Endothelial cell (in vitro differentiated cells): ENCODE measurements at regions not wholly inside any gene's neighbourhood (a gene's known extent, or its start where the extent isn't known, plus 50 kb on each side); places are given as distances from the start of the nearest gene placed in this dataset.

ENCODE experiments used
- DNase-seq: peaks from one replicate; pipeline ENCODE4 v3.0.0; 2021; ENCODE audit warnings: low spot score
- H3K27ac Mint-ChIP-seq: one replicate; pipeline ENCODE4 v1.8.0; 2021; ENCODE audit warnings: mixed read lengths, inconsistent platforms; ENCODE audit not compliant: unreplicated experiment
- H3K27me3 Mint-ChIP-seq: one replicate; pipeline ENCODE4 v1.8.0; 2021; ENCODE audit warnings: mild to moderate bottlenecking, moderate library complexity, mixed read lengths, inconsistent platforms; ENCODE audit not compliant: unreplicated experiment
- H3K36me3 Mint-ChIP-seq: one replicate; pipeline ENCODE4 v1.8.0; 2021; ENCODE audit warnings: mild to moderate bottlenecking, low read depth, mixed read lengths, inconsistent platforms; ENCODE audit not compliant: unreplicated experiment
- H3K4me1 Mint-ChIP-seq: one replicate; pipeline ENCODE4 v1.8.0; 2021; ENCODE audit warnings: mild to moderate bottlenecking, mixed read lengths, inconsistent platforms; ENCODE audit not compliant: unreplicated experiment
- H3K4me3 Mint-ChIP-seq: one replicate; pipeline ENCODE4 v1.8.0; 2021; ENCODE audit warnings: mild to moderate bottlenecking, mixed read lengths, inconsistent platforms; ENCODE audit not compliant: unreplicated experiment
- H3K9me3 Mint-ChIP-seq: one replicate; pipeline ENCODE4 v1.8.0; 2021; ENCODE audit warnings: mixed read lengths, inconsistent platforms; ENCODE audit not compliant: unreplicated experiment
- TF ChIP-seq, protein P1 (sequence below): fragments of 200-600 bp; sonication (generic); IDR thresholded peaks from one replicate; pipeline ENCODE4 v1.5.0; 2021; ENCODE audit warnings: antibody characterized with exemption; ENCODE audit not compliant: unreplicated experiment

- Mint-ChIP-seq H3K27ac (no peak overlapping the region), H3K4me1 (no peaks in the 10 kb centered on the region), H3K9me3 (peaks cover 11% of the 10 kb centered on the region), H3K27me3 (no peaks in the 10 kb centered on the region), H3K4me3 (no peak overlapping the region), H3K36me3 (no peaks in the 10 kb centered on the region)
- no peak for DNase-seq
- TF ChIP-seq, protein P1, sequence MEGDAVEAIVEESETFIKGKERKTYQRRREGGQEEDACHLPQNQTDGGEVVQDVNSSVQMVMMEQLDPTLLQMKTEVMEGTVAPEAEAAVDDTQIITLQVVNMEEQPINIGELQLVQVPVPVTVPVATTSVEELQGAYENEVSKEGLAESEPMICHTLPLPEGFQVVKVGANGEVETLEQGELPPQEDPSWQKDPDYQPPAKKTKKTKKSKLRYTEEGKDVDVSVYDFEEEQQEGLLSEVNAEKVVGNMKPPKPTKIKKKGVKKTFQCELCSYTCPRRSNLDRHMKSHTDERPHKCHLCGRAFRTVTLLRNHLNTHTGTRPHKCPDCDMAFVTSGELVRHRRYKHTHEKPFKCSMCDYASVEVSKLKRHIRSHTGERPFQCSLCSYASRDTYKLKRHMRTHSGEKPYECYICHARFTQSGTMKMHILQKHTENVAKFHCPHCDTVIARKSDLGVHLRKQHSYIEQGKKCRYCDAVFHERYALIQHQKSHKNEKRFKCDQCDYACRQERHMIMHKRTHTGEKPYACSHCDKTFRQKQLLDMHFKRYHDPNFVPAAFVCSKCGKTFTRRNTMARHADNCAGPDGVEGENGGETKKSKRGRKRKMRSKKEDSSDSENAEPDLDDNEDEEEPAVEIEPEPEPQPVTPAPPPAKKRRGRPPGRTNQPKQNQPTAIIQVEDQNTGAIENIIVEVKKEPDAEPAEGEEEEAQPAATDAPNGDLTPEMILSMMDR: no peak
These were observed 183.5 kb upstream of the IRX1 start for GRCh38 chr5:3412146-3412545.

DNA sequence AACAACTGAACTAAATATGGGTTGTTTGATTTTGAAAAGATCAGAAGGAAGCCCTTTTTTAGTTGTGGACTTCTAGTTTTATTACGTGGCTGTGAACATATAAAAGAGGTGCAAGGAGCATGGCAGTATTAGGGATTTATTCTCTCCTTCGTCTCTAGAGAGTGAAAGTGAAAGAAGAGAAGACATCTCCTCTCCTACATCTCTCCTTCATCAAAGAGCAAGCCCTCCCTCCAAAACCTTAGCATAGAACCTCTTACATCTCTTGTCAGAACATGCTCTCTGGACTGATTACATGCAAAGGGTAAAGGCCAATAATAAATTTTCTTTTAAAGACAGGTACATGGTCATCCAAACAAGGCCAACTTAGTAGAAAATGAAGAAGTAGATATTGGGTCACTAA is 184.3 kb upstream of the IRX1 start:
- H3K4me3 Mint-ChIP-seq: no peak overlapping the region
- DNase-seq: no peak
- H3K36me3 Mint-ChIP-seq: no peaks in the 10 kb centered on the region
- H3K27ac Mint-ChIP-seq: no peak overlapping the region
- H3K27me3 Mint-ChIP-seq: no peaks in the 10 kb centered on the region
- TF ChIP-seq, protein P1: no peak
- no peaks in the 10 kb centered on the region for H3K4me1 Mint-ChIP-seq
- peaks cover 11% of the 10 kb centered on the region for H3K9me3 Mint-ChIP-seq

DNA sequence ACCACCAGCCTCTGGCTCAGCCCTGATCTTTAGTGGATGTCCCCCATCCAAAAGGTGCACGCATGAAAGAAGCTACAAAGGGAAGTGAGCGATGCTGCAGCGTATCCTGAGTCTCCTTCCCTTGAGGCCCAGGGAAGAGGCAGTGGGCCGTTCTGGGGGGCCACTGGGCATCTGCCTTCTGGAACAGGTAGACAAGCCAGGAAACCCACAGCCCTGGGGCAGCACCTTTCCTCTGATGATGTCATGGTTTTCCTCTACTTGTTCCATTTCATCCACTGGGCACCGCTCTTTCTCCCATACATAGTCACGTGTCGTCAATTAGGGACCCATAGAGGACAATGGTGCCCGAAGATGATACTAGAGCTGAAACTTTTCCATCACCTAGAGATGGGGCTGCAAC is 194.0 kb upstream of the IRX1 start:
- Mint-ChIP-seq H3K4me3 (no peak overlapping the region), H3K9me3 (peaks cover 5% of the 10 kb centered on the region), H3K27me3 (no peaks in the 10 kb centered on the region), H3K36me3 (no peaks in the 10 kb centered on the region), H3K27ac (no peak overlapping the region), H3K4me1 (no peaks in the 10 kb centered on the region)
- no peak for DNase-seq
- TF ChIP-seq, protein P1: no peak

- no peaks in the 10 kb centered on the region for H3K27me3 Mint-ChIP-seq
These were observed 195.0 kb upstream of the IRX1 start for GRCh38 chr5:3400659-3401058.

GRCh38 chr5:3394891-3395599 is 200.6 kb upstream of the IRX1 start:
- Mint-ChIP-seq H3K4me3 (no peak overlapping the region), H3K9me3 (peaks cover 8% of the 10 kb centered on the region), H3K27ac (no peak overlapping the region), H3K27me3 (no peaks in the 10 kb centered on the region), H3K36me3 (no peaks in the 10 kb centered on the region), H3K4me1 (no peaks in the 10 kb centered on the region)
- no peak for DNase-seq
- TF ChIP-seq, protein P1: no peak

More at GRCh38 chr5:3400659-3401058, 195.0 kb upstream of the IRX1 start:
- TF ChIP-seq, protein P1: no peak
- peaks cover 5% of the 10 kb centered on the region for H3K9me3 Mint-ChIP-seq
- H3K4me3 Mint-ChIP-seq: no peak overlapping the region
- no peak for DNase-seq
- no peak overlapping the region for H3K27ac Mint-ChIP-seq
- no peaks in the 10 kb centered on the region for H3K4me1 Mint-ChIP-seq
- H3K36me3 Mint-ChIP-seq: no peaks in the 10 kb centered on the region
